Activated naive CD8-positive, alpha-beta T cell treated with anti-CD3 and anti-CD28 coated beads, Interleukin-2, amount 10 ng/mL, durations not matched to agents 7 days and 5 days (primary cell): ENCODE measurements at regions not wholly inside any gene's neighbourhood (a gene's known extent, or its start where the extent isn't known, plus 50 kb on each side); places are given as distances from the start of the nearest gene placed in this dataset.
"Not testable (repeated sequence)": the region's sequence is repeated elsewhere in the genome, so short reads cannot be mapped to it uniquely, and the experiment has no call there.

Experiments
- ATAC-seq: fragments of 150-1000 bp; cut with Tn5 transposase; one replicate; pipeline ENCODE4 v1.10.0; 2021; ENCODE audit warnings: low read depth, moderate library complexity
- POLR2A ChIA-PET: fragments of 350-600 bp; sonication (Branson Sonifier 250); formaldehyde crosslinking; loops from one replicate; lab custom pipeline; 2021; ENCODE audit warnings: antibody characterized with exemption; lab: Charles Lee
- DNase-seq: peaks from one replicate; pipeline ENCODE4 v3.0.0; 2021
- H3K27ac Mint-ChIP-seq: one replicate; pipeline ENCODE4 v1.8.0; 2022; ENCODE audit warnings: mild to moderate bottlenecking, mixed read lengths
- H3K27me3 Mint-ChIP-seq: one replicate; pipeline ENCODE4 v1.8.0; 2022; ENCODE audit warnings: mild to moderate bottlenecking, moderate library complexity, mixed read lengths
- H3K36me3 Mint-ChIP-seq: one replicate; pipeline ENCODE4 v1.8.0; 2021; ENCODE audit warnings: mild to moderate bottlenecking, mixed read lengths
- H3K4me1 Mint-ChIP-seq: one replicate; pipeline ENCODE4 v1.8.0; 2021; ENCODE audit warnings: mixed read lengths
- H3K4me3 Mint-ChIP-seq: one replicate; pipeline ENCODE4 v1.8.0; 2022; ENCODE audit warnings: mild to moderate bottlenecking, moderate library complexity, mixed read lengths
- H3K9me3 Mint-ChIP-seq: one replicate; pipeline ENCODE4 v1.8.0; 2021; ENCODE audit warnings: mixed read lengths

GRCh38 chr7:76117306-76117991, 69.5 kb downstream of the MDH2 start:
- POLR2A ChIA-PET, DNase-seq, H3K27me3 Mint-ChIP-seq, H3K4me1 Mint-ChIP-seq, H3K9me3 Mint-ChIP-seq, ATAC-seq, H3K27ac Mint-ChIP-seq, H3K36me3 Mint-ChIP-seq, H3K4me3 Mint-ChIP-seq: not testable (repeated sequence)

GRCh38 chr7:76118253-76119036, 70.5 kb downstream of the MDH2 start:
- H3K27ac Mint-ChIP-seq, H3K27me3 Mint-ChIP-seq, H3K4me3 Mint-ChIP-seq, H3K4me1 Mint-ChIP-seq, POLR2A ChIA-PET, ATAC-seq, H3K9me3 Mint-ChIP-seq, H3K36me3 Mint-ChIP-seq, DNase-seq: not testable (repeated sequence)

GRCh38 chr7:76121044-76121443, 73.1 kb downstream of the MDH2 start:
- peaks cover 3% of the 10 kb centered on the region for H3K27me3 Mint-ChIP-seq
- ATAC-seq (no peak), DNase-seq (no peak)
- H3K9me3 Mint-ChIP-seq, result no peaks in the 10 kb centered on the region
- POLR2A ChIA-PET, result no interaction called here
- no peaks in the 10 kb centered on the region for H3K36me3 Mint-ChIP-seq
- H3K4me1 Mint-ChIP-seq, result peaks cover 7% of the 10 kb centered on the region
- no peak overlapping the region for H3K4me3 Mint-ChIP-seq
- H3K27ac Mint-ChIP-seq, result no peak overlapping the region

GRCh38 chr7:76122516-76123239, 74.8 kb downstream of the MDH2 start:
- Mint-ChIP-seq H3K4me3 (no peak overlapping the region), H3K27ac (no peak overlapping the region), H3K27me3 (peaks cover 3% of the 10 kb centered on the region), H3K36me3 (no peaks in the 10 kb centered on the region), H3K9me3 (no peaks in the 10 kb centered on the region), H3K4me1 (peaks cover 7% of the 10 kb centered on the region)
- ATAC-seq, result no peak
- DNase-seq, result no peak
- POLR2A ChIA-PET, result interaction anchor here (0.6 kb wide), 1 partner anchor 11 kb away, joined by 4 read pairs; no protein-coding TSS in a partner anchor

GRCh38 chr7:76123316-76123715, 75.4 kb downstream of the MDH2 start:
- POLR2A ChIA-PET, result interaction anchor here (0.6 kb wide), 1 partner anchor 10 kb away, joined by 4 read pairs; no protein-coding TSS in a partner anchor
- Mint-ChIP-seq H3K36me3 (no peaks in the 10 kb centered on the region), H3K27ac (no peak overlapping the region), H3K4me3 (no peak overlapping the region), H3K9me3 (no peaks in the 10 kb centered on the region), H3K27me3 (peaks cover 3% of the 10 kb centered on the region), H3K4me1 (peaks cover 7% of the 10 kb centered on the region)
- DNase-seq (no peak), ATAC-seq (no peak)

- ATAC-seq (no peak), DNase-seq (no peak)
- Mint-ChIP-seq H3K4me1 (peaks cover 11% of the 10 kb centered on the region), H3K36me3 (no peaks in the 10 kb centered on the region), H3K9me3 (no peaks in the 10 kb centered on the region), H3K27ac (no peak overlapping the region), H3K27me3 (peaks cover 7% of the 10 kb centered on the region), H3K4me3 (no peak overlapping the region)
- POLR2A ChIA-PET, result no interaction called here
These were observed 76.1 kb upstream of the SRRM3 start for GRCh38 chr7:76125560-76125959.

GRCh38 chr7:76126632-76127031, 75.1 kb upstream of the SRRM3 start:
- ATAC-seq (no peak), DNase-seq (no peak)
- H3K4me3 Mint-ChIP-seq, result no peak overlapping the region
- H3K9me3 Mint-ChIP-seq, result no peaks in the 10 kb centered on the region
- POLR2A ChIA-PET, result no interaction called here
- no peaks in the 10 kb centered on the region for H3K36me3 Mint-ChIP-seq
- H3K27ac Mint-ChIP-seq, result no peak overlapping the region
- H3K4me1 Mint-ChIP-seq, result peaks cover 17% of the 10 kb centered on the region
- H3K27me3 Mint-ChIP-seq, result peaks cover 9% of the 10 kb centered on the region

- Mint-ChIP-seq H3K9me3 (no peaks in the 10 kb centered on the region), H3K4me3 (no peak overlapping the region), H3K4me1 (peaks cover 25% of the 10 kb centered on the region), H3K27me3 (peaks cover 9% of the 10 kb centered on the region), H3K27ac (no peak overlapping the region), H3K36me3 (no peaks in the 10 kb centered on the region)
- ATAC-seq (no peak), DNase-seq (no peak)
- POLR2A ChIA-PET, result no interaction called here
These were observed 72.3 kb upstream of the SRRM3 start for GRCh38 chr7:76129366-76129765.

- Mint-ChIP-seq H3K36me3 (no peaks in the 10 kb centered on the region), H3K9me3 (no peaks in the 10 kb centered on the region), H3K4me1 (peaks cover 25% of the 10 kb centered on the region), H3K4me3 (no peak overlapping the region), H3K27me3 (peaks cover 9% of the 10 kb centered on the region), H3K27ac (no peak overlapping the region)
- DNase-seq (no peak), ATAC-seq (no peak)
- POLR2A ChIA-PET, result no interaction called here
These were observed 71.9 kb upstream of the SRRM3 start for GRCh38 chr7:76129836-76130235.

- ATAC-seq, result peak; percentile 68
- H3K9me3 Mint-ChIP-seq, H3K27ac Mint-ChIP-seq, H3K36me3 Mint-ChIP-seq, DNase-seq, POLR2A ChIA-PET, H3K4me3 Mint-ChIP-seq: not testable (repeated sequence)
- Mint-ChIP-seq H3K4me1 (peaks cover 25% of the 10 kb centered on the region), H3K27me3 (peaks cover 11% of the 10 kb centered on the region)
These were observed 71.0 kb upstream of the SRRM3 start for GRCh38 chr7:76130661-76131060.

GRCh38 chr7:76131887-76132286, 69.8 kb upstream of the SRRM3 start:
- H3K4me3 Mint-ChIP-seq, DNase-seq, POLR2A ChIA-PET, H3K9me3 Mint-ChIP-seq, H3K27ac Mint-ChIP-seq, H3K36me3 Mint-ChIP-seq, ATAC-seq: not testable (repeated sequence)
- Mint-ChIP-seq H3K4me1 (peaks cover 25% of the 10 kb centered on the region), H3K27me3 (peaks cover 14% of the 10 kb centered on the region)

- no peak for DNase-seq
These were observed 68.4 kb upstream of the SRRM3 start for GRCh38 chr7:76133164-76133775.

GRCh38 chr7:76133839-76134238, 67.9 kb upstream of the SRRM3 start:
- H3K27me3 Mint-ChIP-seq, result peaks cover 18% of the 10 kb centered on the region
- POLR2A ChIA-PET, result interaction anchor here (0.6 to 1.4 kb wide), 3 partner anchors 9 to 1519 kb away, joined by 3 to 4 read pairs (median 4); no protein-coding TSS in a partner anchor
- H3K36me3 Mint-ChIP-seq, result no peaks in the 10 kb centered on the region
- H3K9me3 Mint-ChIP-seq, result no peaks in the 10 kb centered on the region
- ATAC-seq, result no peak
- H3K4me1 Mint-ChIP-seq, result peaks cover 25% of the 10 kb centered on the region
- peak overlapping the region; percentile 43 for H3K4me3 Mint-ChIP-seq
- H3K27ac Mint-ChIP-seq, result peak overlapping the region; percentile 83
- no peak for DNase-seq

More at GRCh38 chr7:76133164-76133775, 68.4 kb upstream of the SRRM3 start:
- Mint-ChIP-seq H3K36me3 (no peaks in the 10 kb centered on the region), H3K4me3 (peak overlapping the region; percentile 43), H3K27me3 (peaks cover 18% of the 10 kb centered on the region), H3K27ac (peak overlapping the region; percentile 83), H3K9me3 (no peaks in the 10 kb centered on the region), H3K4me1 (peaks cover 25% of the 10 kb centered on the region)
- peak; percentile 25 for ATAC-seq
- POLR2A ChIA-PET, result interaction anchor here (0.6 to 1.4 kb wide), 2 partner anchors 9 to 10 kb away, joined by 3 to 4 read pairs; no protein-coding TSS in a partner anchor
